H1 (cell line): ENCODE measurements at regions not wholly inside any gene's neighbourhood (a gene's known extent, or its start where the extent isn't known, plus 50 kb on each side); places are given as distances from the start of the nearest gene placed in this dataset.

Experiments
- TF ChIP-seq, protein P1 (sequence below): fragments of 300-600 bp; sonication (generic); IDR thresholded peaks from 2 replicates; pipeline ENCODE4 v1.7.1; 2012; ENCODE audit warnings: low read length, moderate library complexity, mild to moderate bottlenecking, inconsistent platforms; ENCODE audit not compliant: insufficient replicate concordance

DNA sequence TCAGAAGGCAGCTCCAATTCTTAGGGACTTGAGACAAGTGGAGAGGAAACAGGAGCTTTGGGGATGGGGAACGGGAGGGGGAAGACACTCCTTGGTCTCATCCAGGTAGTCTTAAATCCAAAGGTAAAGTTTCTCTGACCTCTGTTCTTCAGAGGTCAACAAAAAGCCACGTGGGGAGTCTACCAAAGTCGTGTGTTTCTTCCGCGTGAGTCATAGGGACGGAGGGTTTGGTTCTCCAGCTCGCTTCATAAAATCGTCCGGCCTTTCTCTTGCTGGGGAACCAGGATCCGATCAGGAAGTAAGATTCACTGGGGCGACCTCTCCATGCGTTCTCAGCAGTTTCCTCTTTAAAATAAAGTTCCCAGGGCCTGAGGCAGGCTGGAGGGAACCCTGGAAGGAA is 275.7 kb downstream of the TCERG1L start (continued):
- TF ChIP-seq, protein P1, sequence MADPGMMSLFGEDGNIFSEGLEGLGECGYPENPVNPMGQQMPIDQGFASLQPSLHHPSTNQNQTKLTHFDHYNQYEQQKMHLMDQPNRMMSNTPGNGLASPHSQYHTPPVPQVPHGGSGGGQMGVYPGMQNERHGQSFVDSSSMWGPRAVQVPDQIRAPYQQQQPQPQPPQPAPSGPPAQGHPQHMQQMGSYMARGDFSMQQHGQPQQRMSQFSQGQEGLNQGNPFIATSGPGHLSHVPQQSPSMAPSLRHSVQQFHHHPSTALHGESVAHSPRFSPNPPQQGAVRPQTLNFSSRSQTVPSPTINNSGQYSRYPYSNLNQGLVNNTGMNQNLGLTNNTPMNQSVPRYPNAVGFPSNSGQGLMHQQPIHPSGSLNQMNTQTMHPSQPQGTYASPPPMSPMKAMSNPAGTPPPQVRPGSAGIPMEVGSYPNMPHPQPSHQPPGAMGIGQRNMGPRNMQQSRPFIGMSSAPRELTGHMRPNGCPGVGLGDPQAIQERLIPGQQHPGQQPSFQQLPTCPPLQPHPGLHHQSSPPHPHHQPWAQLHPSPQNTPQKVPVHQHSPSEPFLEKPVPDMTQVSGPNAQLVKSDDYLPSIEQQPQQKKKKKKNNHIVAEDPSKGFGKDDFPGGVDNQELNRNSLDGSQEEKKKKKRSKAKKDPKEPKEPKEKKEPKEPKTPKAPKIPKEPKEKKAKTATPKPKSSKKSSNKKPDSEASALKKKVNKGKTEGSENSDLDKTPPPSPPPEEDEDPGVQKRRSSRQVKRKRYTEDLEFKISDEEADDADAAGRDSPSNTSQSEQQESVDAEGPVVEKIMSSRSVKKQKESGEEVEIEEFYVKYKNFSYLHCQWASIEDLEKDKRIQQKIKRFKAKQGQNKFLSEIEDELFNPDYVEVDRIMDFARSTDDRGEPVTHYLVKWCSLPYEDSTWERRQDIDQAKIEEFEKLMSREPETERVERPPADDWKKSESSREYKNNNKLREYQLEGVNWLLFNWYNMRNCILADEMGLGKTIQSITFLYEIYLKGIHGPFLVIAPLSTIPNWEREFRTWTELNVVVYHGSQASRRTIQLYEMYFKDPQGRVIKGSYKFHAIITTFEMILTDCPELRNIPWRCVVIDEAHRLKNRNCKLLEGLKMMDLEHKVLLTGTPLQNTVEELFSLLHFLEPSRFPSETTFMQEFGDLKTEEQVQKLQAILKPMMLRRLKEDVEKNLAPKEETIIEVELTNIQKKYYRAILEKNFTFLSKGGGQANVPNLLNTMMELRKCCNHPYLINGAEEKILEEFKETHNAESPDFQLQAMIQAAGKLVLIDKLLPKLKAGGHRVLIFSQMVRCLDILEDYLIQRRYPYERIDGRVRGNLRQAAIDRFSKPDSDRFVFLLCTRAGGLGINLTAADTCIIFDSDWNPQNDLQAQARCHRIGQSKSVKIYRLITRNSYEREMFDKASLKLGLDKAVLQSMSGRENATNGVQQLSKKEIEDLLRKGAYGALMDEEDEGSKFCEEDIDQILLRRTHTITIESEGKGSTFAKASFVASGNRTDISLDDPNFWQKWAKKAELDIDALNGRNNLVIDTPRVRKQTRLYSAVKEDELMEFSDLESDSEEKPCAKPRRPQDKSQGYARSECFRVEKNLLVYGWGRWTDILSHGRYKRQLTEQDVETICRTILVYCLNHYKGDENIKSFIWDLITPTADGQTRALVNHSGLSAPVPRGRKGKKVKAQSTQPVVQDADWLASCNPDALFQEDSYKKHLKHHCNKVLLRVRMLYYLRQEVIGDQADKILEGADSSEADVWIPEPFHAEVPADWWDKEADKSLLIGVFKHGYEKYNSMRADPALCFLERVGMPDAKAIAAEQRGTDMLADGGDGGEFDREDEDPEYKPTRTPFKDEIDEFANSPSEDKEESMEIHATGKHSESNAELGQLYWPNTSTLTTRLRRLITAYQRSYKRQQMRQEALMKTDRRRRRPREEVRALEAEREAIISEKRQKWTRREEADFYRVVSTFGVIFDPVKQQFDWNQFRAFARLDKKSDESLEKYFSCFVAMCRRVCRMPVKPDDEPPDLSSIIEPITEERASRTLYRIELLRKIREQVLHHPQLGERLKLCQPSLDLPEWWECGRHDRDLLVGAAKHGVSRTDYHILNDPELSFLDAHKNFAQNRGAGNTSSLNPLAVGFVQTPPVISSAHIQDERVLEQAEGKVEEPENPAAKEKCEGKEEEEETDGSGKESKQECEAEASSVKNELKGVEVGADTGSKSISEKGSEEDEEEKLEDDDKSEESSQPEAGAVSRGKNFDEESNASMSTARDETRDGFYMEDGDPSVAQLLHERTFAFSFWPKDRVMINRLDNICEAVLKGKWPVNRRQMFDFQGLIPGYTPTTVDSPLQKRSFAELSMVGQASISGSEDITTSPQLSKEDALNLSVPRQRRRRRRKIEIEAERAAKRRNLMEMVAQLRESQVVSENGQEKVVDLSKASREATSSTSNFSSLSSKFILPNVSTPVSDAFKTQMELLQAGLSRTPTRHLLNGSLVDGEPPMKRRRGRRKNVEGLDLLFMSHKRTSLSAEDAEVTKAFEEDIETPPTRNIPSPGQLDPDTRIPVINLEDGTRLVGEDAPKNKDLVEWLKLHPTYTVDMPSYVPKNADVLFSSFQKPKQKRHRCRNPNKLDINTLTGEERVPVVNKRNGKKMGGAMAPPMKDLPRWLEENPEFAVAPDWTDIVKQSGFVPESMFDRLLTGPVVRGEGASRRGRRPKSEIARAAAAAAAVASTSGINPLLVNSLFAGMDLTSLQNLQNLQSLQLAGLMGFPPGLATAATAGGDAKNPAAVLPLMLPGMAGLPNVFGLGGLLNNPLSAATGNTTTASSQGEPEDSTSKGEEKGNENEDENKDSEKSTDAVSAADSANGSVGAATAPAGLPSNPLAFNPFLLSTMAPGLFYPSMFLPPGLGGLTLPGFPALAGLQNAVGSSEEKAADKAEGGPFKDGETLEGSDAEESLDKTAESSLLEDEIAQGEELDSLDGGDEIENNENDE: no peak
